ES-I3 (cell line): ENCODE measurements at regions not wholly inside any gene's neighbourhood (a gene's known extent, or its start where the extent isn't known, plus 50 kb on each side); places are given as distances from the start of the nearest gene placed in this dataset.

Experiments
- H3K36me3 ChIP-seq: 2 replicates; pipeline ENCODE4 v1.6.1; 2013; ENCODE audit warnings: mild to moderate bottlenecking, low read length, control low read depth, moderate library complexity; ENCODE audit not compliant: insufficient read depth
- H3K4me1 ChIP-seq: 2 replicates; pipeline ENCODE4 v1.6.1; 2013; ENCODE audit warnings: mild to moderate bottlenecking, control low read depth, low read length; ENCODE audit not compliant: insufficient read depth
- H3K9ac ChIP-seq: 2 replicates; pipeline ENCODE4 v1.6.1; 2013; ENCODE audit warnings: low read depth, mild to moderate bottlenecking, low read length, moderate library complexity
- H3K9me3 ChIP-seq: 2 replicates; pipeline ENCODE4 v1.6.1; 2013; ENCODE audit warnings: mild to moderate bottlenecking, low read length, moderate library complexity; ENCODE audit not compliant: control insufficient read depth, insufficient read depth

DNA sequence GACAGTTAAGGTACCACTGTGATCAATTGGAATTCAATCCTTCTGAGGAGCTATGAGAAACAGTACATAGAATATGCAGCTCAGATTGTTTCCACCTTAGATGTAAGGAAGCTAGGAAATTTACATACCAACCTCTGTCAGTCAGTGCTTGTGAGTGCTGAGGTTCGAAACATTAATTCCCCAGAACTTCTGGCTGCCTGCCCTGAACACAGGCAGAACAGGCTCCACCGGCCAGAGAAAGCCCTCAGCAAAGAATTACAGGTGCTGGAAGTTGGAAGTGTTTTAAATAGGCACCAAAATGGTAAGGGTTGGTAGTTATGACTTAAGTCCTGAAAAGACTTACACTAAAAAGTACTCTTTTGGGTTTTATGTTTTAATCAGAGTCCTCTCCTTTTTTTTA lies 651.8 kb downstream of the C4orf33 start:
- H3K9ac ChIP-seq, result no peak overlapping the region
- no peaks in the 10 kb centered on the region for H3K36me3 ChIP-seq
- H3K9me3 ChIP-seq, result no peaks in the 10 kb centered on the region
- H3K4me1 ChIP-seq, result no peaks in the 10 kb centered on the region

DNA sequence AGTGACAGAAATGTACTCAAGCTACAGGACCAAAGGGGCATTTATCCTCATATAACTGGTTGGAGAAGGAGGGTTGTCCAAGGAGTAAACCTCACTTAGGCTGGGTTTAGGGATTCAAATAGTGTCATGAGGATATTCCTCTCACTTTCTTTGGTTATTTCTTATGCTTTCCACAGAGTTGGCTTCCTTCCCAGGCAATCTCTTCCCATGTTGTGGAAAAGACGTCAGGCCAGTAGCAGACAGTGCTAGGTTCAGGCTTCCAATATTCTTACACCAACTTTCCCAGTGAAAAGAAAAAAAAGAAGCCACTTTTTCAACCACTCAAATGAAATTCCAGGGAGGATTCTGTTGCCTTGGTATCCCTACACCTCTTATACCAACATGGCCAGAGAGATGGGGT lies 653.0 kb downstream of the C4orf33 start:
- H3K36me3 ChIP-seq, result no peaks in the 10 kb centered on the region
- H3K9ac ChIP-seq, result no peak overlapping the region
- no peaks in the 10 kb centered on the region for H3K9me3 ChIP-seq
- H3K4me1 ChIP-seq, result no peaks in the 10 kb centered on the region

DNA sequence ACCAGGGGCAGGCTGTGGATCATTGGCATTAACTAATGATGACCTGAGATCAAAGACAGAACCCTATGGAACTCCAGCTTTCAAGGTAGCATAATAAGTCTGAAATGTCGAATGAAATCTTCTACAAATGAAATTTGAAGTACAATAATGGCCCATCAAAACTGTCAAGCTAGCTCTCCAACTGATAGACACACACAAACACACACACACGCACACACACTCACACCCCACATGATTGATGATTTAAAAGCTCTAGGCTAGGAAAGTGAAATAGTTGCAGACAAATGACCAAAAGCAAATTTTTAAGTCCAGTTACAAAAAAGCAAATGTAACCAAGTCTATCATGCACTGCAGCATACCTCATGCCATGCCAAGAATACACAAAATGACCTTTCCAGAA lies 655.7 kb downstream of the C4orf33 start:
- H3K4me1 ChIP-seq, result no peaks in the 10 kb centered on the region
- H3K9me3 ChIP-seq, result no peaks in the 10 kb centered on the region
- H3K9ac ChIP-seq, result no peak overlapping the region
- H3K36me3 ChIP-seq, result no peaks in the 10 kb centered on the region

DNA sequence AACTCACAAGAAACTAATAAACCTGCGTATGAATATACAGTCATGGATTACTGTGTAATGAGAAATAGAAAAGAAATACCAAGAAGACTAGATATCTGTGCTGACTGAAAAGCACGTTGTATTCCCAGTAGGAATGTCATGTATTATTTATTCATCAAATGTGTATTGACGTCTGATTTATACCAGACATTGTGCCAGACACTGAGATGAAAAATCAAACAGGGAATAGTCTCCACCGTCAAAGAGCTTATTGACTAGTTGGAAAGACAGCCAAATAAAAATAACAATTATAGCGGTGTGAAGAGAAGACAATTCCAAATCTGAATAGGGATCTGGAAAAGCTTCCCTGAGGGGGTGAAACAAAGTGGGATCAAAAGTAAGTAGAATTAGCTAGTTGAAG lies 687.6 kb downstream of the C4orf33 start:
- Histone ChIP-seq H3K4me1 (no peaks in the 10 kb centered on the region), H3K9ac (no peak overlapping the region), H3K9me3 (no peaks in the 10 kb centered on the region), H3K36me3 (no peaks in the 10 kb centered on the region)

- H3K9ac ChIP-seq, result no peak overlapping the region
- no peaks in the 10 kb centered on the region for H3K4me1 ChIP-seq
- no peaks in the 10 kb centered on the region for H3K9me3 ChIP-seq
- no peaks in the 10 kb centered on the region for H3K36me3 ChIP-seq
These were observed 692.5 kb downstream of the C4orf33 start for GRCh38 chr4:129788486-129788885.

DNA sequence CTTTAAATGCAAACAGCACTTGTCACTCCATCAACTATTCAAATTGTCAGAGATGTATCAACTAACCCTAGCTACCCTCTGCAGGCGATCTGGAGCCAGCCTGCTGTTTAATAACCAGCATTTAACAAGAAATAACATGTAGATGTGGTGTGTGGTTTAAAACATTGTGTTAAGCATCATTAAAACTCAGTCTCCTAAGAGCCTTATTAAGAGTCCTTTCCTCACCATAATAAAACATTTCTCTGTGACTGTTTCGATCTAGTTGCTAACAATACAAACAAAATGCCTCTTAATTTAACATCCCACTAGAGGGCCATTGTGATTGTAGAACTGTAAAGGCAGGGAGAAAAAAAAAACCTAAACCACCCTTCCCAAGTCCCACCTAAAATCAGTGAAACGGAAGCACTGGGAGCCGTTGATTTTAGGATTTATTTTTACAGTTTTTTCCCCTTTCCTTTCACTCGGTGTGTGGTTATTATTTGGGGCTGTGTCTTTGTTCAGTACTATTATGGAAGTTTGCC lies 708.6 kb downstream of the C4orf33 start:
- H3K9ac ChIP-seq, result no peak overlapping the region
- H3K9me3 ChIP-seq, result no peaks in the 10 kb centered on the region
- H3K4me1 ChIP-seq, result 0 out of 2 replicates have a peak, but pooled peaks cover 3% of the 10 kb centered on the region
- H3K36me3 ChIP-seq, result no peaks in the 10 kb centered on the region

- Histone ChIP-seq H3K4me1 (0 out of 2 replicates have a peak, but pooled peaks cover 3% of the 10 kb centered on the region), H3K36me3 (no peaks in the 10 kb centered on the region), H3K9me3 (no peaks in the 10 kb centered on the region), H3K9ac (no peak overlapping the region)
These were observed 711.0 kb downstream of the C4orf33 start for GRCh38 chr4:129806986-129807385.

DNA sequence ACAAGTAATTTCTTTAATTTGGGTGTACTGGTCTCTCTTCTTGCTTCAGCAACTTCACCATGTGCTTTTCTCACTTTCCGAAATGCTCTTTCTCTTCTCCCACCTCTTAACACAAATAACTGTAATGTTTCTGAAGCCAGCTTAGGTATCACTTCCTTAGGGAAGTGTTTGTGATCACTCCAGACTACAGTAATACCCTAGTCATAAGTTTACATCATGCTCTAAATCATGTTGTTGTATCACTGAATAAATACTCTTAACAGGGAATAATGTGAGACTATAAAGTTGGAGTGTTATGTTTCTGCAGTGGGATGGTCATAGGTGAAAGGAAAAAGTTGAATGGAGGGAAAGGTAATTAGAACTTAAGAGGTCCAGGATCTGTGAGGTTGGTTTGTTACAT lies 712.3 kb downstream of the C4orf33 start:
- Histone ChIP-seq H3K9ac (no peak overlapping the region), H3K36me3 (no peaks in the 10 kb centered on the region), H3K9me3 (no peaks in the 10 kb centered on the region), H3K4me1 (0 out of 2 replicates have a peak, but pooled peaks cover 3% of the 10 kb centered on the region)

- Histone ChIP-seq H3K36me3 (no peaks in the 10 kb centered on the region), H3K9ac (no peak overlapping the region), H3K4me1 (peaks cover 6% of the 10 kb centered on the region; the same call in 1 of the 2 replicates), H3K9me3 (no peaks in the 10 kb centered on the region)
These were observed 725.1 kb downstream of the C4orf33 start for GRCh38 chr4:129821073-129821472.

DNA sequence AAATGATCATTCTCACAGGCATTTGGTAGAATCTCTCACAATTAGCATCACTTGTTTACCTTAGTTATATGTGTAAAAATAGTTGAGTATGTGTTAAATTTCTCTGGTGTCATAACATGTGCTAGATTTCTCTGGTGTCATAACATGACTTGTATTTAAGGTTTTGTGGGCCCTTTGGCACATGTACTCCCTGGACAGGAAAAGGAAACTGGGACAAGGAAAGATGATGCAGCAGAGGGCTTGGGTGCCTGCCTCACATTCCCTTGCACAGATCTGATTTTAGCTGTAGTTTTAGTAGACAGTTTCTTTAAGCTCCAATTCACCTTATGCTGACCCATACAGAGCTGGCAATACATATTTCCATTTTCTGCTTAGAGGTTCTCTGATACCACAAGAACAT lies 726.0 kb downstream of the C4orf33 start:
- no peaks in the 10 kb centered on the region for H3K9me3 ChIP-seq
- peaks cover 6% of the 10 kb centered on the region; the same call in 1 of the 2 replicates for H3K4me1 ChIP-seq
- no peaks in the 10 kb centered on the region for H3K36me3 ChIP-seq
- H3K9ac ChIP-seq, result no peak overlapping the region

- H3K9ac ChIP-seq, result no peak overlapping the region
- H3K4me1 ChIP-seq, result peaks cover 6% of the 10 kb centered on the region; the same call in 1 of the 2 replicates
- H3K9me3 ChIP-seq, result no peaks in the 10 kb centered on the region
- H3K36me3 ChIP-seq, result no peaks in the 10 kb centered on the region
These were observed 726.7 kb downstream of the C4orf33 start for GRCh38 chr4:129822701-129823100.

DNA sequence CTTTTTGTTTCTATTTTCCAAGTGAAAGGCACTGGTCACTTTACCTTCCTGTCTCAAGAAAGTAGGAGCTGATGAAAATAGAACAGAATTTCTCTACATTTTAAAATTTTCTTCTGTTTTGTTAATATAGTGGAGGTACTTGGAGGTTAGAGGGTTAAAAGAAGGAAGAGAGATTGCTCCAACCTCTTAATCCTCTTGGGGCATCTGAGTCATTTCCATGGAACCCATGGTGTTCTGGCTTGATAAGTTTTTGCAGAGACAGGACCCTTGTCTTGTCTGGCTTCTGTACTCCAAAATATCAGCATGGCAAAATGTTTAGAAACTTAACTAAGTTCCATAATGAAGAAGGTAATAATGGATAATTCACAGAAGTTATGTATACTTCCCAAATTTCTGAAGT lies 727.2 kb downstream of the C4orf33 start:
- Histone ChIP-seq H3K36me3 (no peaks in the 10 kb centered on the region), H3K4me1 (peaks cover 6% of the 10 kb centered on the region; the same call in 1 of the 2 replicates), H3K9ac (no peak overlapping the region), H3K9me3 (no peaks in the 10 kb centered on the region)

DNA sequence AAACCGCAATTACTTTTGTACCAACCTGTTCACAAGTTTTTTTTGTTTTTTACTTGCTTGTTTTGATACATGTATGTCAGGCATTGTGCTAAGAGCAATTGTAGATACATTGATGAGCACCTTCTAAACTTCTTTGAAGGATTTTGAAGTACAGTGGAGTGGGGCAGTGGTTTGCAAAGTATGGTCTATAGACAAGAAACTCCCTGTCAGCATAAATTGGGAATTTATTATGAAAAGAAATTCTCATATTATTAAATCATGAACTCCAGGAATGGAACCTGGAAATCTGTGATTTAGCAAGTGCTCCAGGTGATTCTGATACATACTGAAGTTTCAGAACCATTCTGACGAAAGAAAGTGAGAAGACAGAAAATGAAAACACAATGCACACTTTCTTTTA lies 733.4 kb downstream of the C4orf33 start:
- H3K9me3 ChIP-seq, result no peaks in the 10 kb centered on the region
- H3K4me1 ChIP-seq, result no peaks in the 10 kb centered on the region
- no peak overlapping the region for H3K9ac ChIP-seq
- no peaks in the 10 kb centered on the region for H3K36me3 ChIP-seq

GRCh38 chr4:129839687-129840086 lies 743.7 kb downstream of the C4orf33 start:
- Histone ChIP-seq H3K36me3 (no peaks in the 10 kb centered on the region), H3K4me1 (no peaks in the 10 kb centered on the region), H3K9ac (no peak overlapping the region), H3K9me3 (no peaks in the 10 kb centered on the region)

DNA sequence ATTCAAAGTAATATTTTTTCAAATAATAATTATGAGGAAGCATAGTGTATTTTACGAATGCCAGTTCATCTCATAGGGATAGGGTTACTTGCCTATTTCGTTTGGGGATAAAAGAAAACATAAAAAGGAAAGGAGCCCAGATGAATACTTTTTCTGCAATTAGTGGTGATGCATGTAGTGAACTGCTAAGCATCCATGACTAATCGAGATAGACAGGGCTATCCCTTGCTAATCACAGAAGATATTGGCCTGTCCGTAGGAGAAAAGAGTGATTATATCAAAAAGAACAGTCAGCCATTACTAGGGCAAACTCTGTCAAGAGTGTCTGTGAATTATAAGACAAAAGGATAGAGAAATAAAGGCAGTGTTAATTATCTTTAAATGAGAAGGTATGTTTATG lies 746.1 kb downstream of the C4orf33 start:
- H3K36me3 ChIP-seq, result no peaks in the 10 kb centered on the region
- H3K4me1 ChIP-seq, result 0 out of 2 replicates have a peak, but pooled peaks cover 3% of the 10 kb centered on the region
- H3K9ac ChIP-seq, result no peak overlapping the region
- no peaks in the 10 kb centered on the region for H3K9me3 ChIP-seq

DNA sequence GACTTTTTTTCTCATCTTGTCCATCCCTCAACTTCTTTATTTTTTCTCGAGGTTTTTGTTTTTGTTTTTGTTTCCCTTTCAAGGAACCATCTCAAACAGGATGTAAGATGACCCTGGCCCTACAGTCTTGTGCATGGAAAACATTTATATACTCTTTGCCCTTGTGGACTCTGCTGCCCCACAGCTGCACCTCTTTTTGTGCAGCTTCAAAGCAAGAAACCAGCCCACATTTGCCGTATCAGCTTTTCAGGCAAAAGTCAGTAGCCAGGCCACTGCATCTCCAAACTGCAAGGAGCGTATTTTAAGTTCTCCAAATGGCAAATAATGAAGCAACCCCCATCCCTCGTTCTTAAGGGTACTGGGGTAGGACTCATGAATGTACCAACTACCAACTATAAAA lies 756.5 kb downstream of the C4orf33 start:
- no peaks in the 10 kb centered on the region for H3K9me3 ChIP-seq
- no peak overlapping the region for H3K9ac ChIP-seq
- H3K4me1 ChIP-seq, result no peaks in the 10 kb centered on the region
- no peaks in the 10 kb centered on the region for H3K36me3 ChIP-seq
